GM23338 (cell line): ENCODE measurements at regions not wholly inside any gene's neighbourhood (a gene's known extent, or its start where the extent isn't known, plus 50 kb on each side); places are given as distances from the start of the nearest gene placed in this dataset.

Source experiments
- ATAC-seq: fragments of 200-7000 bp; cut with Tn5 transposase; 3 replicates; pipeline ENCODE4 v1.9.1; 2020
- DNase-seq: peaks from one replicate; pipeline ENCODE4 v3.0.0-alpha.2; 2015; ENCODE audit warnings: low spot score
- H2AFZ ChIP-seq: fragments of 200-600 bp; sonication (generic); 2 replicates; pipeline ENCODE4 v1.8.0; 2016; ENCODE audit warnings: antibody characterized with exemption, mild to moderate bottlenecking, moderate library complexity
- H3F3A ChIP-seq: fragments of 200-600 bp; sonication (generic); replicated peaks from 2 replicates; pipeline ENCODE4 v1.8.0; 2017; ENCODE audit warnings: antibody characterized with exemption, mixed run types, low read depth
- H3K27ac ChIP-seq: fragments of 200-600 bp; sonication (generic); 2 replicates; pipeline ENCODE4 v1.6.1; 2016; ENCODE audit warnings: low read depth
- H3K27me3 ChIP-seq: fragments of 200-600 bp; sonication (generic); 2 replicates; pipeline ENCODE4 v1.8.0; 2016; ENCODE audit warnings: mild to moderate bottlenecking, mixed run types, moderate library complexity; ENCODE audit not compliant: insufficient read depth
- H3K36me3 ChIP-seq: fragments of 200-600 bp; sonication (generic); 2 replicates; pipeline ENCODE4 v1.8.0; 2016; ENCODE audit warnings: mild to moderate bottlenecking; ENCODE audit not compliant: insufficient read depth
- H3K4me1 ChIP-seq: fragments of 200-600 bp; sonication (generic); 2 replicates; pipeline ENCODE4 v1.8.0; 2016; ENCODE audit warnings: mild to moderate bottlenecking, moderate library complexity; ENCODE audit not compliant: insufficient read depth
- H3K4me2 ChIP-seq: fragments of 200-600 bp; sonication (generic); 2 replicates; pipeline ENCODE4 v1.7.1; 2017; ENCODE audit warnings: mixed run types
- H3K4me3 ChIP-seq: fragments of 200-600 bp; sonication (generic); 2 replicates; pipeline ENCODE4 v1.6.1; 2016; ENCODE audit warnings: mixed run types
- H3K79me2 ChIP-seq: fragments of 200-600 bp; sonication (generic); replicated peaks from 2 replicates; pipeline ENCODE4 v1.8.0; 2017; ENCODE audit warnings: mild to moderate bottlenecking; ENCODE audit not compliant: insufficient read depth
- H3K9me2 ChIP-seq: fragments of 200-600 bp; sonication (generic); 2 replicates; pipeline ENCODE4 v1.8.0; 2017; ENCODE audit not compliant: insufficient read depth
- H4K20me1 ChIP-seq: fragments of 200-600 bp; sonication (generic); replicated peaks from 2 replicates; pipeline ENCODE4 v1.8.0; 2017; ENCODE audit warnings: mild to moderate bottlenecking; ENCODE audit not compliant: insufficient read depth
- H3K27ac Mint-ChIP-seq: 2 replicates; pipeline ENCODE4 v1.8.0; 2020; ENCODE audit warnings: inconsistent platforms, mild to moderate bottlenecking, moderate library complexity, mixed read lengths
- H3K27me3 Mint-ChIP-seq: 3 replicates; pipeline ENCODE4 v1.8.0; 2022; ENCODE audit warnings: low read depth, mild to moderate bottlenecking, moderate library complexity, mixed read lengths, inconsistent platforms; ENCODE audit not compliant: insufficient read depth, poor library complexity
- H3K36me3 Mint-ChIP-seq: 3 replicates; pipeline ENCODE4 v1.8.0; 2021; ENCODE audit warnings: low read depth, mild to moderate bottlenecking, inconsistent platforms, moderate library complexity, mixed read lengths
- H3K4me1 Mint-ChIP-seq: 3 replicates; pipeline ENCODE4 v1.8.0; 2020; ENCODE audit warnings: mild to moderate bottlenecking, inconsistent platforms, mixed read lengths
- H3K4me3 Mint-ChIP-seq: 3 replicates; pipeline ENCODE4 v1.8.0; 2021; ENCODE audit warnings: moderate library complexity, mild to moderate bottlenecking, inconsistent platforms, mixed read lengths
- H3K9me3 Mint-ChIP-seq: 3 replicates; pipeline ENCODE4 v1.8.0; 2020; ENCODE audit warnings: moderate library complexity, mild to moderate bottlenecking, inconsistent platforms, mixed read lengths
- EZH2phosphoT487 ChIP-seq: fragments of 200-600 bp; sonication (generic); IDR thresholded peaks from one replicate; pipeline ENCODE4 v1.8.1; 2018; ENCODE audit warnings: antibody characterized with exemption; ENCODE audit not compliant: unreplicated experiment
- TF ChIP-seq, protein P1 (sequence below): fragments of 250-450 bp; sonication (Bioruptor Pico); IDR thresholded peaks from 2 replicates; pipeline ENCODE4 v1.5.0; 2020; ENCODE audit warnings: mild to moderate bottlenecking, moderate library complexity
- TF ChIP-seq, protein P2 (sequence below): IDR thresholded peaks from 2 replicates; pipeline ENCODE4 v1.6.1; 2016; ENCODE audit warnings: antibody characterized with exemption
- TF ChIP-seq, protein P3 (sequence below): IDR thresholded peaks from one replicate; pipeline ENCODE4 v1.6.1; 2018; ENCODE audit warnings: antibody characterized with exemption; ENCODE audit not compliant: unreplicated experiment

DNA sequence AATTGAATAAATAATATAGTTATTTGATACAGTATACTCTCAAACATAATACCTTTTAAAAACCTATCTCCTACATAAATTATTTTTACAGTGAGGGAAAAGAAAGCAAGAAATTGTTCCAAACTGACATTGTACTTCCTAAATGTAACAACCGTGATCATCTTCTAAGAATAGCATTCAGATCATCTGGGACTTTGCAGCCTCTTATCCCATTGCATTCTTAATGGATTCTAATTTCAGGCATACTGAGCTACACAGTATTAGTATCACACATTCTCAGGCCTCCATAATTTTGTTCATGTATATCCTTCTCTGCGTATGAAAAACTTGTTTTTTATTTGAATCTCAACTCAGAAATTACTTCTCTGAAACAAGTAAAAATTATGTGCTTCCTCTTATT, 1134.7 kb upstream of the CDH2 start (continued):
- TF ChIP-seq, protein P1, sequence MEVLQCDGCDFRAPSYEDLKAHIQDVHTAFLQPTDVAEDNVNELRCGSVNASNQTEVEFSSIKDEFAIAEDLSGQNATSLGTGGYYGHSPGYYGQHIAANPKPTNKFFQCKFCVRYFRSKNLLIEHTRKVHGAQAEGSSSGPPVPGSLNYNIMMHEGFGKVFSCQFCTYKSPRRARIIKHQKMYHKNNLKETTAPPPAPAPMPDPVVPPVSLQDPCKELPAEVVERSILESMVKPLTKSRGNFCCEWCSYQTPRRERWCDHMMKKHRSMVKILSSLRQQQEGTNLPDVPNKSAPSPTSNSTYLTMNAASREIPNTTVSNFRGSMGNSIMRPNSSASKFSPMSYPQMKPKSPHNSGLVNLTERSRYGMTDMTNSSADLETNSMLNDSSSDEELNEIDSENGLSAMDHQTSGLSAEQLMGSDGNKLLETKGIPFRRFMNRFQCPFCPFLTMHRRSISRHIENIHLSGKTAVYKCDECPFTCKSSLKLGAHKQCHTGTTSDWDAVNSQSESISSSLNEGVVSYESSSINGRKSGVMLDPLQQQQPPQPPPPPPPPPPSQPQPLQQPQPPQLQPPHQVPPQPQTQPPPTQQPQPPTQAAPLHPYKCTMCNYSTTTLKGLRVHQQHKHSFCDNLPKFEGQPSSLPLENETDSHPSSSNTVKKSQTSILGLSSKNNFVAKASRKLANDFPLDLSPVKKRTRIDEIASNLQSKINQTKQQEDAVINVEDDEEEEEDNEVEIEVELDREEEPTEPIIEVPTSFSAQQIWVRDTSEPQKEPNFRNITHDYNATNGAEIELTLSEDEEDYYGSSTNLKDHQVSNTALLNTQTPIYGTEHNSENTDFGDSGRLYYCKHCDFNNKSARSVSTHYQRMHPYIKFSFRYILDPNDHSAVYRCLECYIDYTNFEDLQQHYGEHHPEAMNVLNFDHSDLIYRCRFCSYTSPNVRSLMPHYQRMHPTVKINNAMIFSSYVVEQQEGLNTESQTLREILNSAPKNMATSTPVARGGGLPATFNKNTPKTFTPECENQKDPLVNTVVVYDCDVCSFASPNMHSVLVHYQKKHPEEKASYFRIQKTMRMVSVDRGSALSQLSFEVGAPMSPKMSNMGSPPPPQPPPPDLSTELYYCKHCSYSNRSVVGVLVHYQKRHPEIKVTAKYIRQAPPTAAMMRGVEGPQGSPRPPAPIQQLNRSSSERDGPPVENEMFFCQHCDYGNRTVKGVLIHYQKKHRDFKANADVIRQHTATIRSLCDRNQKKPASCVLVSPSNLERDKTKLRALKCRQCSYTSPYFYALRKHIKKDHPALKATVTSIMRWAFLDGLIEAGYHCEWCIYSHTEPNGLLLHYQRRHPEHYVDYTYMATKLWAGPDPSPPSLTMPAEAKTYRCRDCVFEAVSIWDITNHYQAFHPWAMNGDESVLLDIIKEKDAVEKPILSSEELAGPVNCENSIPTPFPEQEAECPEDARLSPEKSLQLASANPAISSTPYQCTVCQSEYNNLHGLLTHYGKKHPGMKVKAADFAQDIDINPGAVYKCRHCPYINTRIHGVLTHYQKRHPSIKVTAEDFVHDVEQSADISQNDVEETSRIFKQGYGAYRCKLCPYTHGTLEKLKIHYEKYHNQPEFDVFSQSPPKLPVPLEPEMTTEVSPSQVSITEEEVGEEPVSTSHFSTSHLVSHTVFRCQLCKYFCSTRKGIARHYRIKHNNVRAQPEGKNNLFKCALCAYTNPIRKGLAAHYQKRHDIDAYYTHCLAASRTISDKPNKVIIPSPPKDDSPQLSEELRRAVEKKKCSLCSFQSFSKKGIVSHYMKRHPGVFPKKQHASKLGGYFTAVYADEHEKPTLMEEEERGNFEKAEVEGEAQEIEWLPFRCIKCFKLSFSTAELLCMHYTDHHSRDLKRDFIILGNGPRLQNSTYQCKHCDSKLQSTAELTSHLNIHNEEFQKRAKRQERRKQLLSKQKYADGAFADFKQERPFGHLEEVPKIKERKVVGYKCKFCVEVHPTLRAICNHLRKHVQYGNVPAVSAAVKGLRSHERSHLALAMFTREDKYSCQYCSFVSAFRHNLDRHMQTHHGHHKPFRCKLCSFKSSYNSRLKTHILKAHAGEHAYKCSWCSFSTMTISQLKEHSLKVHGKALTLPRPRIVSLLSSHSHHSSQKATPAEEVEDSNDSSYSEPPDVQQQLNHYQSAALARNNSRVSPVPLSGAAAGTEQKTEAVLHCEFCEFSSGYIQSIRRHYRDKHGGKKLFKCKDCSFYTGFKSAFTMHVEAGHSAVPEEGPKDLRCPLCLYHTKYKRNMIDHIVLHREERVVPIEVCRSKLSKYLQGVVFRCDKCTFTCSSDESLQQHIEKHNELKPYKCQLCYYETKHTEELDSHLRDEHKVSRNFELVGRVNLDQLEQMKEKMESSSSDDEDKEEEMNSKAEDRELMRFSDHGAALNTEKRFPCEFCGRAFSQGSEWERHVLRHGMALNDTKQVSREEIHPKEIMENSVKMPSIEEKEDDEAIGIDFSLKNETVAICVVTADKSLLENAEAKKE: no peak
- TF ChIP-seq EZH2phosphoT487: no peak
- TF ChIP-seq, protein P2, sequence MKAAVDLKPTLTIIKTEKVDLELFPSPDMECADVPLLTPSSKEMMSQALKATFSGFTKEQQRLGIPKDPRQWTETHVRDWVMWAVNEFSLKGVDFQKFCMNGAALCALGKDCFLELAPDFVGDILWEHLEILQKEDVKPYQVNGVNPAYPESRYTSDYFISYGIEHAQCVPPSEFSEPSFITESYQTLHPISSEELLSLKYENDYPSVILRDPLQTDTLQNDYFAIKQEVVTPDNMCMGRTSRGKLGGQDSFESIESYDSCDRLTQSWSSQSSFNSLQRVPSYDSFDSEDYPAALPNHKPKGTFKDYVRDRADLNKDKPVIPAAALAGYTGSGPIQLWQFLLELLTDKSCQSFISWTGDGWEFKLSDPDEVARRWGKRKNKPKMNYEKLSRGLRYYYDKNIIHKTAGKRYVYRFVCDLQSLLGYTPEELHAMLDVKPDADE: no peak
- TF ChIP-seq, protein P3, sequence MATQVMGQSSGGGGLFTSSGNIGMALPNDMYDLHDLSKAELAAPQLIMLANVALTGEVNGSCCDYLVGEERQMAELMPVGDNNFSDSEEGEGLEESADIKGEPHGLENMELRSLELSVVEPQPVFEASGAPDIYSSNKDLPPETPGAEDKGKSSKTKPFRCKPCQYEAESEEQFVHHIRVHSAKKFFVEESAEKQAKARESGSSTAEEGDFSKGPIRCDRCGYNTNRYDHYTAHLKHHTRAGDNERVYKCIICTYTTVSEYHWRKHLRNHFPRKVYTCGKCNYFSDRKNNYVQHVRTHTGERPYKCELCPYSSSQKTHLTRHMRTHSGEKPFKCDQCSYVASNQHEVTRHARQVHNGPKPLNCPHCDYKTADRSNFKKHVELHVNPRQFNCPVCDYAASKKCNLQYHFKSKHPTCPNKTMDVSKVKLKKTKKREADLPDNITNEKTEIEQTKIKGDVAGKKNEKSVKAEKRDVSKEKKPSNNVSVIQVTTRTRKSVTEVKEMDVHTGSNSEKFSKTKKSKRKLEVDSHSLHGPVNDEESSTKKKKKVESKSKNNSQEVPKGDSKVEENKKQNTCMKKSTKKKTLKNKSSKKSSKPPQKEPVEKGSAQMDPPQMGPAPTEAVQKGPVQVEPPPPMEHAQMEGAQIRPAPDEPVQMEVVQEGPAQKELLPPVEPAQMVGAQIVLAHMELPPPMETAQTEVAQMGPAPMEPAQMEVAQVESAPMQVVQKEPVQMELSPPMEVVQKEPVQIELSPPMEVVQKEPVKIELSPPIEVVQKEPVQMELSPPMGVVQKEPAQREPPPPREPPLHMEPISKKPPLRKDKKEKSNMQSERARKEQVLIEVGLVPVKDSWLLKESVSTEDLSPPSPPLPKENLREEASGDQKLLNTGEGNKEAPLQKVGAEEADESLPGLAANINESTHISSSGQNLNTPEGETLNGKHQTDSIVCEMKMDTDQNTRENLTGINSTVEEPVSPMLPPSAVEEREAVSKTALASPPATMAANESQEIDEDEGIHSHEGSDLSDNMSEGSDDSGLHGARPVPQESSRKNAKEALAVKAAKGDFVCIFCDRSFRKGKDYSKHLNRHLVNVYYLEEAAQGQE: no peak

DNA sequence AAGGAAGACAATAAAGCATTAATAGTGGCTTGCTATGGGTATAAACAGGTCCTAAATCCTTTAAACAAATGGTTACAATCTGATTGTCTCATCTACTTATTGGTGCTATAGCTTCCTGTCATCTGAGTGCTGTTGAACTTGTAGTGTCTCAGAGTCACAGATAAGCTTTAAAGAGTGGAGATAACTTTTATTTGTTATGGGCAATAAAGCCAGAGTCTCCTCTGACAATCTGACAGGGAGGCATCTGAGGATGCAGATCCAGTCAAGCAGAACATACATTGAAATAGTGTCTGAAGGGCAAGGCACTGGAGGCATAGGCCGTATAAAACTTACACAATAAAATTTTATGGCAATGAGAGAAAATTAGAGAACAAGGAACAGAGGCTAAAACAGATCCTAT, 1132.4 kb upstream of the CDH2 start:
- Histone ChIP-seq H3K9me2 (no peaks in the 10 kb centered on the region), H2AFZ (peak overlapping the region; percentile 1; the same call in 1 of the 2 replicates), H3K4me2 (no peak overlapping the region), H3K4me1 (no peaks in the 10 kb centered on the region), H3K27me3 (no peaks in the 10 kb centered on the region), H3K27ac (no peak overlapping the region), H3K79me2 (no peaks in the 10 kb centered on the region), H3K36me3 (no peaks in the 10 kb centered on the region), H3F3A (no peaks in the 10 kb centered on the region), H3K4me3 (no peak overlapping the region), H4K20me1 (no peaks in the 10 kb centered on the region)
- DNase-seq (no peak), ATAC-seq (no peak)
- Mint-ChIP-seq H3K27ac (no peak overlapping the region), H3K36me3 (no peaks in the 10 kb centered on the region), H3K9me3 (no peaks in the 10 kb centered on the region), H3K27me3 (peaks cover 3% of the 10 kb centered on the region), H3K4me3 (no peak overlapping the region), H3K4me1 (no peaks in the 10 kb centered on the region)
- TF ChIP-seq, protein P3: no peak
